ENCODE measurements at regions not wholly inside any gene's neighbourhood (a gene's known extent, or its start where the extent isn't known, plus 50 kb on each side); places are given as distances from the start of the nearest gene placed in this dataset.

DNA sequence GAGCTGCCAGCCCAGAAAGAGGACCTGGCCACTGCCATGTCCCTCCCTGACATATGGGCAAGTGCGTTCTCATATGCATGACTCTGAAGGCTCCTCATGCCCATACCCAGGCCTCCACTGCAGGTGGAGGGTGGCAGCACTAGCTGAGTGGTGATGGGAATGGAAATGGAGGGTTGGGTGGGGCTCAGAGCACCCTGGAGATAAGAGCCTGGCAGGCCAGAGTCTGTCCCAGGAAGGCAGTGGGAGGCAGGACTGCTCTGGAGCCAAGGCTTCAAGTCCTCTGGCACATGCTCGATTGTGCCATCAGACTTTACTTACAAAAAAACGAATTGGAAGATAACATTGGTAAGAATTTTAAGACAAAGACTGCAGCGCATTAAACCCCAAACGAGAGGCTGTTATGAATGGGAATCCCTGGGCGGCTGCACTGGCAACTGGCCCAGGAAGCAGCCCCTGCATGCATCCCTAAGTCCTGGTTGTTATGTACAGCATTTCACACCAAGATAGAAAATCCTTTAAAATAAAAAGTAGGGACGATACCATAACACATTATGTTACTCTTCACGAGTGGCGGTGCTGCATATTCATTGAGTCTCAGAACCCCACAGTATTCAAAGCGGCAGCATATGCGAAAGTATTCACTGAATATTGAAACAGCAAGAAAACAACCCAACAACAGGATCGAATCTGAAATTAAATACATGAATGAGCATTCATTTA lies 81.7 kb upstream of the FAM98A start:
- DNase-seq (ENCODE audit: low spot score) = no peak

DNA sequence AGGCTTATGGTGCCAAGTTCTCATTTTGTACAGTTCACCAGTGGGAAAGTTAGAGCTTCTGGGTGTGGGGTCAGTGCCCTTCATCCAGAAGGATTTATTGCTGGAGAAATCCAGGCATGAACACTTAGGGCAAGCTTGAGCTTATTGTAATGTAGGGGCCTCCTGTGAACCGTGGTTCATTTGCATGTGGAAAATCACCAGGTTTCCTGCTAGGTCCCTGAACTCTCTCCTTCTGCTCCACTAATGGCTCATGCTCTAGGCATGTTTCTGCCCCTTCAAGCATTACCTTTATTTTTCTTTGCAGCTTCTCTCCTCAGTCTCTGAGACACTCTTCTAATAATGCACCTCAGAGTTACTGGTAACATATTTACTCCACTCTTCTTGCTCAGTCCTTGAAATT lies 79.3 kb upstream of the FAM98A start:
- no peak for DNase-seq (ENCODE audit: low spot score)

DNA sequence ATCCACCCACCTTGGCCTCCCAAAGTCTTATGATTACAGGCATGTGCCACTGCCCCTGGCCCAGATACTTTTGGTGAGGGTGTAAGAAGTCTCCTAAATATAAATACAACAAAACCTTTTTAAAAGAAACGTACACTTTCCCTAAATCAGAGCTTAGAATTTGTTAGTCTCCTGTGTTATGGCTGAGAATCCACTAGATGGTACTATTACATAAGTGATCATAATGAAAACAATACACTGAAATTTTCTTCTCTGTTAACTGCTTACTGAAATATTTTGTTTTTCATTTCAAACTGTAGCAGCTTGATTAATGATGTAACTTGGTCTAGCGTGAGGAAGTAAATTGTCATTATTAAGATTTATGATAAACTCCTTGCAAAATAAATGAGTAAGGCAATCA lies 74.8 kb upstream of the FAM98A start:
- peak; percentile 45 for DNase-seq (ENCODE audit: low spot score)

DNA sequence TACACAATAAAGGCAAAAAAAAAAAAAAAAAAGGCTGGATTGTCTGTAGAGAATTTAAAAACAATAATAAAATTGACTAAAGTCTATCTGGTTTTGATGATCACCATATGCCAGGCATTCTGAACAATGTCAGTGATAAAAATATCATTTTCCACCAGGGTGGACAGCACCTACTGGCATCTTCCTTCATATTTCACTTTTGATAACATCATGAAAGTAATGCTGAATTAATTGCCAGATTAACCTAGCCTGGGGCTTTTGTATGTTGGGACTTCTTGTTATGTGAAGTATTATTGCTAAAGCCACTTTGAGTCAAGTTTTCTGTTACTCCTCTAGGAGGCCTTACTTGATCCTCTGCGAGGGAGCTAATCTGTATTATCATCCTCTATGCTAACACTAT lies 73.8 kb upstream of the FAM98A start:
- DNase-seq (ENCODE audit: low spot score) = no peak

DNA sequence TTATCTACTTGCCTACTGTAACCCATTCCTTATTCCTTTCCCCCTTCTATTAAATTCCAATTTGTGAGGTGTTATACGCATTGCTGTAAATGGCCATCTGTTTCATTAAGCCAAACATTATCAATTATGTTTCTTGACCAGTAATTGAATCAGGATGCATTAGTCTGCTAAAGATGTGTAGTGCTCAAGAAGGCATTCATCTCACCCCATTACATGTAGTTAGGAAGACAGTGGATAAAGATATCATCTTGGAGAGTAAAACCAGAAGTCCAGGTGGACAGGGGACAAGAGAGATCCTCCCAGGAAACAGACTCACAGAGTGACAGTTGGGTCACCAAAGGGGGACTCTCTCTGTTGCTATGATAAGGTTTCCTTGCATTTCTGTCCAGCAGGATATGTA lies 73.3 kb upstream of the FAM98A start:
- no peak for DNase-seq (ENCODE audit: low spot score)

DNA sequence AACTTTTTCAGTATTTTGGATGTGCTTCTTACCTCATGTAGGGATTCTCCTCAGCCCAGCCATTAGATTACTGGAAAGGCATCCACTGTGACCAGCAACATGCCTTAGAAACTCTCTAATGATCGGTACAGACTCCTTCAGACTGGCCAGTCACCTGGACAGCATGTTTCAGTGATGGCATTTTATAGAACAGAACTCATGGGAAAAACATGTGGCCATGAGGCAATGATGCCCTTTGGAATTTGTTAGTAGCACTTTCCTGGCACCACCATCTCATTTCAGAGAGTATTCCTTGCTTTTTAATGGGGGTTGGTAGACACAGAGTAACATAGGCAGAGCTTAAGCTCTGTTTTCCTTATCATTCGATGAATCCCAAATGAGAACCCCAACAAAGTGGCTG lies 72.1 kb upstream of the FAM98A start:
- DNase-seq (ENCODE audit: low spot score) = no peak

- DNase-seq (ENCODE audit: low spot score) = peak; percentile 3
Measured at GRCh38 chr2:33670392-33670937, 71.4 kb upstream of the FAM98A start.

- no peak for DNase-seq (ENCODE audit: low spot score)
Measured at GRCh38 chr2:33666879-33667278, 67.8 kb upstream of the FAM98A start.

DNA sequence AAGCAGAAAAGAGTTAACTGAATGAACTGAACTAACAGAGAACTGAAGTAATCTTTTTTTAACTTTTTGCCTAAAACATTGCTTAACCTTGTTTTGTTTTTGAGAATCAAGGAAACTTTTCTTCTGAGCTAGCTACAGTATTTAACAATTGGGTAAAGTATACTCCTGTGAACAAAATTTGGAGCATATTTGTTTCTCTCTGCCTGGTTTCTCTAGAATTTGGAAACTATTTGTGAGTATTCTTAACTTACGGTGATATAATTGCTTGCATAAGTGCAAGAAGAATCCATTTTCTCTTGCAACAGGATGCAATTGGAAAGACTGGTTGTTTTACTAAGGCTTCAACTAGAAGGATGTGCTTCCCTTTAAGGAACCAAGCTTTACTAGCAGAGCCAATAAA lies 65.9 kb upstream of the FAM98A start:
- no peak for DNase-seq (ENCODE audit: low spot score)

DNA sequence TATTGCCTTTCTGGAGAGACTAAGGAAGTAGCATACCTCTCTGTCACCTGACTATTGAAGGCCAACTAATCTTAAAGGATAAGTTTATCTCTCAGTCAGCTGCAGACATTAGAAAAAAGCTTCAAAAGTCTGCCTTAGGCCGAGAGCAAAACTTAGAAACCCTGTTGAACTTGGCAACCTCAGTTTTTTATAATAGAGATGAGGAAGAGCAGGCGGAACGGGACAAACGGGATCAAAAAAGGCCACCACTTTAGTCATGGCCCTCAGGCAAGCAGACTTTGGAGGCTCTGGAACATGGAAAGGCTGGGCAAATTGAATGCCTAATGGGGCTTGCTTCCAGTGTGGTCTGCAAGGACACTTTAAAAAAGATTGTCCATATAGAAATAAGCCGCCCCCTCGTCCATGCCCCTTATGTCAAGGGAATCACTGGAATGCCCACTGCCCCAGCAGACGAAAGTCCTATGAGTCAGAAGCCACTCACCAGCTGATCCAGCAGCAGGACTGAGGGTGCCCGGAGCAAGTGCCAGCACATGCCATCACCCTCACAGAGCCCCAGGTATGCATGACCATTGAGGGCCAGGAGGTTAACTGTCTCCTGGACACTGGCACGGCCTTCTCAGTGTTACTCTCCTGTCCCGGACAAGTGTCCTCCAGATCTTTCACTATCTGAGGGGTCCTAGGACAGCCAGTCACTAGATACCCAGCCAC lies 61.5 kb upstream of the FAM98A start:
- DNase-seq (ENCODE audit: low spot score) = no peak

- no peak for DNase-seq (ENCODE audit: low spot score)
Measured at GRCh38 chr2:33655626-33656320, 56.7 kb upstream of the FAM98A start.

GRCh38 chr2:33652830-33653229 lies 53.7 kb upstream of the FAM98A start:
- no peak for DNase-seq (ENCODE audit: low spot score)

DNA sequence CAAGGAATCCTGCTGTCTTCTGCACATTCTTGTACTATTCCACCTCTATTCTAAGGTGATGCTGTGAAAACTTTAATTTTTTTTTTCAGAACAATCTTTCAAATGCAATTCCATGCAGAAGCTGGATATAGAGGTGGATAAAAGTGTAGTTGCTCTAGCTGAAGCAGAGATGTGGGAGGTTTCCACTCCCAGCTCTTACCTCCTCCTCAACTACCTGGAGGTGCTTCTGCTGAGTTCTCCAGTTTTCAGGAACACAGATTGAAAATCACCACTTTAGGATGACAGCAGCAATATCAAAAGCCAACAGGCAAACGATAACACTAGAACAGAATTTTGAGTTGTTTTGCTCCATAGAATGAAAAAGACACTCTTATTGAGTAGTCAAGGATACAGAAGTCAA lies 51.1 kb upstream of the FAM98A start:
- no peak for DNase-seq (ENCODE audit: low spot score)
